Aorta (tissue), 5 donors: ENCODE measurements at regions not wholly inside any gene's neighbourhood (a gene's known extent, or its start where the extent isn't known, plus 50 kb on each side); places are given as distances from the start of the nearest gene placed in this dataset.

Source experiments
- ATAC-seq: fragments of 200-7000 bp; cut with Tn5 transposase; one replicate; pipeline ENCODE4 v1.9.1; 2022; ENCODE audit warnings: moderate library complexity; ENCODE audit not compliant: low FRiP score
- DNase-seq, 2 donors: peaks; one replicate each; pipeline ENCODE4 v3.0.0-alpha.2; 2020
- H3K27ac ChIP-seq, 2 donors: one replicate each; pipeline ENCODE4 v1.5.1; 2013; ENCODE audit warnings: low read length in 2 of 2, mild to moderate bottlenecking in 2 of 2, moderate library complexity in 2 of 2, control low read depth in 1 of 2, inconsistent platforms in 1 of 2, low read depth in 1 of 2
- H3K27me3 ChIP-seq, 2 donors: one replicate each; pipeline ENCODE4 v1.6.1; 2013; ENCODE audit warnings: control low read depth in 1 of 2, low read length in 1 of 2, mild to moderate bottlenecking in 1 of 2, moderate library complexity in 1 of 2; ENCODE audit not compliant: insufficient read depth in 2 of 2, control insufficient read depth in 1 of 2
- H3K36me3 ChIP-seq, 2 donors: one replicate each; pipeline ENCODE4 v1.6.1; 2013; ENCODE audit warnings: control low read depth in 1 of 2, low read length in 1 of 2, mild to moderate bottlenecking in 1 of 2; ENCODE audit not compliant: insufficient read depth in 2 of 2, control insufficient read depth in 1 of 2
- H3K4me1 ChIP-seq, 2 donors: one replicate each; pipeline ENCODE4 v1.6.1; 2013; ENCODE audit warnings: low read length in 2 of 2, control low read depth in 1 of 2, mild to moderate bottlenecking in 1 of 2, moderate library complexity in 1 of 2; ENCODE audit not compliant: insufficient read depth in 2 of 2, control insufficient read depth in 1 of 2
- H3K4me3 ChIP-seq, 2 donors: one replicate each; pipeline ENCODE4 v1.5.1; 2013; ENCODE audit warnings: low read length in 2 of 2, control low read depth in 1 of 2, mild to moderate bottlenecking in 1 of 2
- H3K9me3 ChIP-seq: one replicate; pipeline ENCODE4 v1.6.1; 2013; ENCODE audit warnings: mild to moderate bottlenecking, low read length; ENCODE audit not compliant: control insufficient read depth
- WGBS, 2 donors: extraction: QIAGEN DNeasy Blood & Tissue Kit; methylation state at CpG; one replicate each; pipeline ENCODE4 v1.1.7; 2013; 5-methylcytosine and 5-hydroxymethylcytosine counted together
- intact Hi-C, 2 donors: fragments of 100-400 bp; cut with DNase I; formaldehyde crosslinking; loops; one replicate each; pipeline versions ENCODE4 v1.14.2 to v1.15.0; 2022
- donor health status: healthy with polysubstance abuse.
- donor health status: Bipolar disorder and iron deficiency.
- donor health status: DM: no; HTN: no; CAD: no.
- donor health status: DM: no; HTN: no; CAD: no.
- donor health status: DM: yes; HTN: yes; CAD: no.

- Histone ChIP-seq H3K4me3 (no peak overlapping the region), H3K9me3 (no peaks in the 10 kb centered on the region), H3K27ac (no peak overlapping the region), H3K36me3 (no peaks in the 10 kb centered on the region), H3K4me1 (no peaks in the 10 kb centered on the region), H3K27me3 (no peaks in the 10 kb centered on the region)
- intact Hi-C loops = no loop called here
- ATAC-seq = no peak
- WGBS, 2 donors = 75 to 78% methylated on average over 1 of the region's 1 CpG
- no peak for DNase-seq
These were observed 162.9 kb upstream of the SLC25A13 start for GRCh38 chr7:96484845-96485244.

DNA sequence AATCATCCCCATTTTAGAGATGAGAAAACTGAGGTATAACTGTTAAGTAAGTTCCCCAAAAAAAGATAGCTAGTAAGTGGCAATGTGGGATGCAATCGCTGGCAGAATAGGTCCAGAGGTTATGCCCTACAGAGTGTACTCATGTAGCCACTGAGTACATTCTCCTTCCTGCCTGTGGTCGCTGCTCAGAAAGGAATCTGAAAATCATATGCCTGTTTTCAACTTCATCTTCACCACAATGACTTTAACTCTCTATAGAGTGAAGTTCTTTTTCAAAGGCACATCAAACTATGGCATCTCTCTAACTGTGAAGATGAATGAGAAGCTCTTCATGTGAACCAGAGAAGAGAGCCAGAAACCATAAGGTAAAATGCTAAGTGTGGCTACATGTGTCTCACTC lies 162.2 kb upstream of the SLC25A13 start:
- no peaks in the 10 kb centered on the region for H3K9me3 ChIP-seq
- intact Hi-C loops = no loop called here
- H3K27me3 ChIP-seq = no peaks in the 10 kb centered on the region
- H3K4me1 ChIP-seq = no peaks in the 10 kb centered on the region
- H3K4me3 ChIP-seq = no peak overlapping the region
- 86 to 92% methylated on average over 2 of the region's 2 CpGs for WGBS, 2 donors
- ATAC-seq (no peak), DNase-seq (no peak)
- no peaks in the 10 kb centered on the region for H3K36me3 ChIP-seq
- H3K27ac ChIP-seq = no peak overlapping the region

DNA sequence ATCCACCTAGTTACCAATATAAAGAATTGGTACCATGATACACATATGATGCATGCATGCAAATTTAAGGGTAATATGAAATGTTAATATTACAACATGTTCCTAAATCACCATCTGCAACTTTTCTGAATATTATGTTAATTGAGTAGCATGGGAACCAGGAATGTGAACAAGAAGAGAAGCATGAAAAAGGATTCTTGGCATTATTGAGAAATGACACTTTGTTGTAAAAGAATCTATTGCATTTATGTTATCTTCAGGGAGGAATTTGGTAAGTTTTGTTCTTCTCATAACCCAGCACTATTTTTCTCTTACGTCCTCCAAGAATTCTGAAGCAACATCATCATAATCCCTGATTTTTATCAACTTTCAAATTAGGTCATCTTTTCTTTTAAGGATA lies 159.9 kb upstream of the SLC25A13 start:
- H3K4me1 ChIP-seq = no peaks in the 10 kb centered on the region
- H3K27ac ChIP-seq = no peak overlapping the region
- DNase-seq = no peak
- no peak for ATAC-seq
- H3K4me3 ChIP-seq = no peak overlapping the region
- WGBS, 2 donors = 38 to 47% methylated on average over 1 of the region's 1 CpG
- H3K36me3 ChIP-seq = no peaks in the 10 kb centered on the region
- H3K27me3 ChIP-seq = no peaks in the 10 kb centered on the region
- no peaks in the 10 kb centered on the region for H3K9me3 ChIP-seq
- intact Hi-C loops = no loop called here

- H3K27ac ChIP-seq = no peak overlapping the region
- ATAC-seq (no peak), DNase-seq (no peak)
- 84 to 87% methylated on average over 4 of the region's 4 CpGs for WGBS, 2 donors
- H3K36me3 ChIP-seq = no peaks in the 10 kb centered on the region
- no peak overlapping the region for H3K4me3 ChIP-seq
- intact Hi-C loops = no loop called here
- H3K27me3 ChIP-seq = no peaks in the 10 kb centered on the region
- no peaks in the 10 kb centered on the region for H3K4me1 ChIP-seq
- H3K9me3 ChIP-seq = no peaks in the 10 kb centered on the region
These were observed 157.2 kb upstream of the SLC25A13 start for GRCh38 chr7:96479015-96479645.

GRCh38 chr7:96471606-96472005 lies 149.7 kb upstream of the SLC25A13 start:
- 64 to 83% methylated on average over 1 of the region's 1 CpG for WGBS, 2 donors
- intact Hi-C loops = no loop called here
- no peak for DNase-seq

DNA sequence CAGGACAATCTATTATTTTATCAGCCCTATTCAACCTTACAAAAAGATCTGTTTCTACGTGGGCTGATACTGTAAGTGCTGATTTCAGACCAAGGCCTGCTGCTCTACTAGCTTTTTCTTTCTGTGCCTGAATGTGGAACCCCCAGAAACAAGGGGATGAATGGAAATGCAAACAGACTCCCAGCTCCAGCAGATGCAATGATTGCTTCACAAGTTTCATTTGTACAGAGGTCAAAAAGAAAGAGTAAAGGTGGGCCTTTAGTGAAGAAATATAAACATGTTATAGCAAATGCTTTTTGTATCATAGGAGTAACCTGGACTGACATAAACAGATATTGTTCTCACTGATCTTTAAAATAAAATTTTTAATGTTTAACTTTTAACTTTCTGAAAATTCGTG lies 130.2 kb upstream of the SLC25A13 start:
- 88 to 91% methylated on average over 2 of the region's 2 CpGs for WGBS, 2 donors
- ATAC-seq = no peak
- intact Hi-C loops = no loop called here

More at GRCh38 chr7:96471606-96472005, 149.7 kb upstream of the SLC25A13 start:
- H3K27me3 ChIP-seq = no peaks in the 10 kb centered on the region
- H3K36me3 ChIP-seq = no peaks in the 10 kb centered on the region
- H3K4me1 ChIP-seq = no peaks in the 10 kb centered on the region
- H3K9me3 ChIP-seq = peaks cover 2% of the 10 kb centered on the region
- no peak overlapping the region for H3K27ac ChIP-seq
- no peak for ATAC-seq
- H3K4me3 ChIP-seq = no peak overlapping the region

GRCh38 chr7:96449094-96449493 lies 127.2 kb upstream of the SLC25A13 start:
- 74 to 88% methylated on average over 4 of the region's 4 CpGs for WGBS, 2 donors
- Histone ChIP-seq H3K27me3 (no peaks in the 10 kb centered on the region), H3K4me1 (no peaks in the 10 kb centered on the region), H3K4me3 (no peak overlapping the region), H3K36me3 (no peaks in the 10 kb centered on the region), H3K9me3 (no peaks in the 10 kb centered on the region), H3K27ac (no peak overlapping the region)
- intact Hi-C loops = no loop called here
- DNase-seq (no peak), ATAC-seq (no peak)

More for the DNA sequence above, 130.2 kb upstream of the SLC25A13 start:
- no peaks in the 10 kb centered on the region for H3K36me3 ChIP-seq
- H3K9me3 ChIP-seq = no peaks in the 10 kb centered on the region
- no peaks in the 10 kb centered on the region for H3K27me3 ChIP-seq
- no peak overlapping the region for H3K4me3 ChIP-seq
- H3K4me1 ChIP-seq = no peaks in the 10 kb centered on the region
- H3K27ac ChIP-seq = no peak overlapping the region
- DNase-seq = no peak

DNA sequence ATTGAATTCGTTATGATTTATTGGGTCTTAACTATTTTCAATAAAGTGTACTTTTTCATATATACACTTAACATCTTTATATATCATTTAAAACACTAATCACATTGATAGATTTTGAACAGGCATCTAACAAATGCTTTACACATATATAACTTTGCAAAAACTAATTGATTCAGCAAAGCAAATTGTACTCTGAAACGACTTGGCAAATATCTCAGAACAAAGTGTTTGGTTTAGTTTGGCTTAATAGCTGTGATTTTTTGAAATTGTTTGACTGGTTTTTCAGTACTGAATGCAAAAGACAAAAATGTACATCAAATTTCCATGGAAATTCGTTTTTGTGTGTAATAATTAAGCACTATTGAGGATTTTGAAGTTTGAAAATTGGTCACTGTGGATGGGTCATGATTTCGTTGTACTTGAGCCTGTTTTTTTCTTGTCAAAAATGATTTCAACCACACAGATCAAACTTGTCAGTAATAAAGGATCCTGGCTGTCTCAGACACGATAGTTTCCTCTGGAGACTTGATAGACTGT lies 125.3 kb upstream of the SLC25A13 start:
- H3K4me1 ChIP-seq = no peaks in the 10 kb centered on the region
- H3K27ac ChIP-seq = no peak overlapping the region
- DNase-seq (no peak), ATAC-seq (no peak)
- no peak overlapping the region for H3K4me3 ChIP-seq
- no peaks in the 10 kb centered on the region for H3K9me3 ChIP-seq
- H3K36me3 ChIP-seq = no peaks in the 10 kb centered on the region
- 55 to 58% methylated on average over 5 of the region's 5 CpGs for WGBS, 2 donors
- intact Hi-C loops = no loop called here
- H3K27me3 ChIP-seq = no peaks in the 10 kb centered on the region

DNA sequence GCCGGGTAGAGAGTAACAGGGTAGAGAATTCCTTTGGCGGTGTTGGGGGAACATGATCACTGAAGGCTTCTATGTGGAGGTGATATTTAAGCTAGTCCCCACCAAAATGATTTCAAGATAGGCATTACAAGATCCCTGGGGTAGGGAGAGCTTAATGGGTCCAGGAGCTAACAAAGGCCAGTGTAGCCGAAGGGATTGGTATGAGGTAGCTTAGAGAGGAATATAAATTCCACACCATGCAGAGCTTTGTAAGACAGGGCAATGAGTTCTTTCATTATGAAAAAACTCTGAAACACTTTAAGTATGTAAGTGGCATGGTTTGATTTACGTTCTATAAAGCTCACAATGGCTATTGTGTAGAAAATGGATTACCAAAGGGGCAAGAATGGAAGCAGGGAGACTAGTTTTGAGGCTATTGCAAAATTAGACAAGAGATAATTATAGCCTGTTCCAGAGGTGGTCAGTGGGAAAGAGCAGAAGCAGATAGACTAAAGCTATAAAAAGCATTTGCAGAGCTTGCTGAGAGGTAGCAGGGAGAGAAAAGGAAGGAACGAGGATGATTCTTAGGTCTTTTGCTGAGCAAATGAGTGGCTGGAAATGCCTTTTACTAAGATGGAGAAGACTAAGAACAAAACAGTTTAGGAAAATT lies 119.7 kb upstream of the SLC25A13 start:
- Histone ChIP-seq H3K27me3 (no peaks in the 10 kb centered on the region), H3K4me1 (no peaks in the 10 kb centered on the region), H3K36me3 (no peaks in the 10 kb centered on the region), H3K4me3 (no peak overlapping the region), H3K27ac (no peak overlapping the region), H3K9me3 (no peaks in the 10 kb centered on the region)
- ATAC-seq = no peak
- intact Hi-C loops = no loop called here
- 85 to 86% methylated on average over 5 of the region's 5 CpGs for WGBS, 2 donors
- DNase-seq = no peak
